T-helper 2 cell treated with Interferon-gamma antibody and Interleukin-4, amounts not matched to agents 100 ng/mL and 5 ng/mL, for 36 hours (primary cell): ENCODE measurements at regions not wholly inside any gene's neighbourhood (a gene's known extent, or its start where the extent isn't known, plus 50 kb on each side); places are given as distances from the start of the nearest gene placed in this dataset.
"Not testable (repeated sequence)": the region's sequence is repeated elsewhere in the genome, so short reads cannot be mapped to it uniquely, and the experiment has no call there.

Experiments used
- intact Hi-C: fragments of 100-400 bp; cut with micrococcal nuclease; formaldehyde crosslinking; loops from one replicate; pipeline ENCODE4 v1.15.1; 2023

DNA sequence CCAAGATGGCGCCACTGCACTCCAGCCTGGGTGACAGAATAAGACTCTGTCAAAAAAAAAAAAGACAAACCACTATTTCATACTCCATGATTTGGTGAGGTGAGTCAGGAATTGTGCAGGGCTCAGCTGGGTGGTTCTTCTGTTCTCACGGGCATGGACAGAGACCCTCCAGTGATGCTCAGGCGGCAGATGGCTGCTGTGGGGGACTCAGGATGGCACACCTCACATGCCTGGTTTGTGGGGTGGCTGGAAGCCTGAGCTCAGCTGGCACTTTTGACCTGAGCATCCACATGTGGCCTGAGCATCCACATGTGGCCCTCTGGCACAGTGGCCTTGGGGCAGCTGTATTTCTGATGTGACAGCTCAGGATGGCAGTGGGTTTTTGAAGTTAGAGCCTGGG, 217.2 kb downstream of the IRX2 start:
- intact Hi-C loops, result no loop called here

DNA sequence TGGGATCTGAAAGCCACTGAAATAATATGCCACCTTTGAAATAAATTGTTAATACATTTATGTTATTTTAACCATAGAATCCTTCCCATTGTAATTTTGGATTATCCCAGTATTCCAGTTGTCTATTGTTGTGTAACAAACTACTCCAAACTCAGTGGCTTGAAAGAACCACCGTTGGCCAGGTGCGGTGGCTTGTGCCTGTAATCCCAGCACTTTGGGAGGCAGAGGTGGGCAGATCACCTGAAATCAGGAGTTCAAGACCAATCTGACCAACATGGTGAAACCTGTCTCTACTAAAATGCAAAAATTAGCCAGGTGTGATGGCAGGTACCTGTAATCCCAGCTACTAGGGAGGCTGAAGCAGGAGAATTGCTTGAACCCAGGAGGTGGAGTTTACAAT, 217.6 kb downstream of the IRX2 start:
- intact Hi-C loops, result not testable (repeated sequence)

DNA sequence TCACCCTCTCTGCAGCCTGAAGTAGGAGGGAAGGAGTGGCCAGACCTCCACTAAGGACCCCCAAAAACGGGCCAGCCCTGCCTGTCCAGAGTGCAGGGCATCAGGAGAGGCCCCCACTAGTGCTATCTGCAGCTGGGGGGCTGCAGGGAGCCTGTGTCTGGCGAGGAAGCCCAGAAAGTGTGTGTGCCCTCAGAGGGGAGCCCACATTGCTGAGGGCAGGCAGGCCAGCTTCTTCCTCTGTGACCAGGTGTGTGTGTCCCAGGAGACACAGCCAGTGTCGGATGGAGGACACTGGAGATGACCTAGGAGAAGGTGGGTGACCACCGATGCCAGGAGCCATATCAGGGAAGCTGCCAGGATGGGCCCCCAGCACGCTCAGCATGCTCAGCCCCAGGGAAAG, 218.7 kb downstream of the IRX2 start:
- intact Hi-C loops, result no loop called here

DNA sequence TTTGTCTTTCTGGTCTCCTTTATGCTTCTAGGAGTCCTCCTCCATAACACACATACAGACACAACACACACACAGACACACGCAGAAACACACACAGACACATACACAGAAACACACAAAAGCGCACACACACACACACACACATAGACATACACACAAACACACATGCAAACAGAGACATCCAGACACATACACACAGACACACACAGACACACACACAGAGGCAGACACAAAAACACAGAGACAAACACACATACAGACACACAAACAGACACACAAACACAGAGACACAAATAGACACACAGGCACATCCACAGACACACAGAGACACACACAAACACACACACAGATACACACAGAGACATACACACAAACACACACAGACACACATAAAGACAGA, 220.2 kb downstream of the IRX2 start:
- intact Hi-C loops, result no loop called here

DNA sequence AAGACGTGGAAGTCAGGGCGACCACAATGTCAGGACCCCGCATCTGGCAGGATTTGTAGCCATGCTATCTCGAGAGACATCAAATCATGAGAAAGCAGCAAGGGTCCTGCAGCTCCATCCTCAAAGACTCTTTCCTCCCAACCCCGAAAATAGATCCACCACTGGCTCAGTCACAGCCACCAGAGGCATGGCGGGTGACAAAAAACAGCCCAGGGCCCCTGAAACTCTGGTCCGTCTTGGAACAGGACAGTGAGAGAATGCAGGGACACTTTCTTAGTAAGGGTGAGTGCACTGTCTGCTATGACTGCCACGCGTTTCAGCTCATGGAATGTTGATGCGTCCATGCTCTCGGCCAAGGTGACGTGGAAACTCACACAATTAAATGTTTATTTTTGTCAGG, 220.9 kb downstream of the IRX2 start:
- intact Hi-C loops, result no loop called here

DNA sequence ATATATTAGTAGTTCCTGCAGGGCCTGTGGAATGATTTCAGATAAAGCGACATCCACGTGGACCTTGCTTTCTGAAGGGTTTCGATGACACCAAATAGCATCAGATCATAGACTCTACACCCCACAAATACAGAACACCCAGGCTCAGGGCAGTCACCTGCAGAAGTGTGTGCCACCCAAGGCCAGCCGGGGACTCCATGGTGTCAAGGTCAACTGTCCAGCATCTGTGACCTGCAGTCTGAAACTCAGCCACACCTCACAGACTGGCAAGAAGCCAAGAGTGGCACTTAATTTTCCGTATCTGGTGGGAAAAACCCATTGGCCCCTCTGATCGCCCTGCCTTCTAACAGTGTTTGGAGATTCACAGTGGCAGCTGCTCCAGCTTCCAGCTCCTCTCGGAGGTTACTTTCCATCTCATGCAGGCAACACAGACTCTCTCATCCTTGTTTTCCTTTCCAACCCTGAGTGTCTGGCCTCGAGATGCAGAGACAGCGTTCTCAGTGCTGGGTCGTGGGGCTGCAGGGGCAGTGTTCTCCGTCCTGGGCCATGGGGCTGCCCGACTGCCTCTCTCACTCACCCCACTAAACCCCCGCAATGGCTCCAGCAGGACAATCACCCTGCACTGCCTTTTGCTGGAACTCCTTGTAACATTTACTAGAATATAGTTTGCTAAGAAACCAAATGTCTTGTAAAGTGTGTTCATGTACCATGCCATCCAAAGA, 221.9 kb downstream of the IRX2 start:
- intact Hi-C loops, result no loop called here

DNA sequence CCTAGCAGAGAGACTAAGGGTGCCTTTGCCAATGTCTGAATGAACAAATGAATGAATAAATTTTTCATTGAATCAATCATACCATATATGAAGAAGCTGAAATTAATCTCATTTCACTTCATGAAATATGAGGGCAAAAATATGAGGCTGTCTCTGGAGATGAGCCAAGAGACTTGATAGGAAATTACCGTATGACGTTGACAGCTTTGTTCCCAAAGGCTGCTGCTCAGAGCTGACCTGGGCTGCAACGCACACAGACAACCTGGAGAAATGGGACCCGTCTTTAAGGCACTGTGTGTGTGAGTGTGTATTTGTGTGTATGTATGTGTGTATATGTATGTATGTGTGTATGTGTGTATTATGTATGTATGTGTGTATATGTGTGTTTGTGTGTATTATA, 226.1 kb downstream of the IRX2 start:
- intact Hi-C loops, result no loop called here

DNA sequence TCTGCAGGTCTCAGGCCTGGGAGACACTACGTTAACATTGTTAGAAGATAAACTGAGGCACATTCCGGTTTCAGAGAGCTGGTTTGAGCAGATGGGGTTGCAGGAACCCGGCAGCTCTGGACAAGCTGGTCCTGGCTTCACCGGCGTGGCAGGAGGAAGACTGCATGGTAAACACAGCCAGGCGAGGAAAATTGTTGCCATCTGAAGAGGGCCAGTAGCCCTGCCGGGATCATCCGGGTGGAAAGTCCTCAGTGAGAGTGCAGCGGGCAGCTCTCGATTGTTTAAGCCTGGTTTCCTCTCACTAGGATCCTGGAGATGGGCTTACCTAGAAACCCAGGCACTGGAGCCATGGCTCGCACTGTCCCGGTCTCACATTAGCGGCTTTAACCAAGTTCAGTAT, 226.9 kb downstream of the IRX2 start:
- intact Hi-C loops, result no loop called here

DNA sequence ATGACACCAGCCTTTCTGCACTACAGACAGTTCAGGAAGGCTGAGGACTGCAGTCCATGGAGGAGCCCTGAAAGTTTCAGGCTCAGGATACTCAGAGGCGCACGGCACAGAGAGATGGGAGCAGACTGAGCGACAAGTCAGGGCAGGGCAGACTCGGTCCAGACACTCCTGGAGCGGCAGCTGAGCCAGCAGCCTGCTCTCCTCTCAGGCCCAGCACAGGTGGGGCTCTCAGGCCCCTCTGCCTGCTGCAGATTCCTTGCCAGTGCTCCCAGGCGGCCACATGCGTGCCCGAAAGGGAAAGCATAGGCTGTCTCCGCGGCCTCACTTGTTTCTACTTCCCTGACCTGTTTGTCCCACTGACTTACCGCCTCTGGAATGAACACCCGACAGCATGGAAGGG, 228.3 kb downstream of the IRX2 start:
- intact Hi-C loops, result no loop called here

DNA sequence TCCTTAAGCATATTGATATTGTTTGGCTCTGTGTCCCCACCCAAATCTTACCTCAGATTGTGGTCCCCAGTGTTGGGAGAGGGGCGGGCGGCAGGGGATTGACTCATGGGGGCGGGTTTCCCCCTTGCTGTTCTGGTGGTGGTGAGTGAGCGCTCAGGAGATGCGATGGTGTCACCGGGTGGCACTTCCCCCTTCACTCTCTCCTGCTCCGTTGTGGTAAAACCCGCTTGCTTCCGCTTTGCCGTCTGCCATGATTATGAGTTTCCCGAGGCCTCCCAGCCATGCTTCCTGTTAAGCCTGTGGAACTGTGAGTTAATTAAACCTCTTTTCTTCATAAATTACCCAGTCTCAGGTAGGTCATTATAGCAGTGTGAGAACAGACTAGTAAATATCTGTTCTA, 229.1 kb downstream of the IRX2 start:
- intact Hi-C loops, result no loop called here

DNA sequence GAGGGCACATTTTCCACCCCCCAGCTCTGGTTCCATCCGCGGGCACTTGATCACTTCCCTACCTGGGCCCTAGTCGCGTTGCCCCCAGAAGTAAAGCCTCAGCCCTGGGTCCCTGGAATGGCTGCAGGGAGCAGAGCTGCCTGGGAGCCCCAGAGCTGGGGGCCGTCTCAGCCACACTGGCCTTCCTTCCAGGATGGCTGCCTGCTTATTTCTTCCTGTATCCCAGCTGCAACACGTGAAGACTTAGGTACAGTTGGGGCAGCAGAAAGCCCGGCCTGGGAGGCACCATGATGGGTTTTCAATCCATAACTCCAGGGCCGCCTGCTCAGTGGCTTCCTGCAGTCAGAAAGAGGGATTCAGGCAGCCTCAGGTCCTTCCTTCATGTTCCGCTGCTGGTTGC, 232.3 kb downstream of the IRX2 start:
- intact Hi-C loops, result no loop called here

DNA sequence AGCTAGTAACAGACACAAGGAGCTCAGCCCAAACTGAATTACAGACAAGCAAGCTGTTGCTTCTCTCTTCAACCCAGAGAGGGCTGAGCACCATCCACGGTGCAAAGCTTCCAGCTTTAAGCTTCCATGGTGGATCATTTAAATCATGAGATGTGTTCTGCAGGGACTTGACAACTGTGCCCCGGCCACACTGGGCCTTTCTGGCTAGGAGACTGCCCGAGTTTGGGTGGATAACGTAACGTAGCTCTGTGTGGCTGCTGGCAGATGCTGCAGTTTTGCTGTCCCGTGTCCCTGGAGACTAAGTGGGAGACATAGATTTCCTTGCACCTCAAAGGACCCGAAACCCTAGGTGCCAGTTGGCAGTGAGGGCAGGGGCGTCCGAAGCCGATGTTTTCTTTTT, 234.0 kb downstream of the IRX2 start:
- intact Hi-C loops, result no loop called here

DNA sequence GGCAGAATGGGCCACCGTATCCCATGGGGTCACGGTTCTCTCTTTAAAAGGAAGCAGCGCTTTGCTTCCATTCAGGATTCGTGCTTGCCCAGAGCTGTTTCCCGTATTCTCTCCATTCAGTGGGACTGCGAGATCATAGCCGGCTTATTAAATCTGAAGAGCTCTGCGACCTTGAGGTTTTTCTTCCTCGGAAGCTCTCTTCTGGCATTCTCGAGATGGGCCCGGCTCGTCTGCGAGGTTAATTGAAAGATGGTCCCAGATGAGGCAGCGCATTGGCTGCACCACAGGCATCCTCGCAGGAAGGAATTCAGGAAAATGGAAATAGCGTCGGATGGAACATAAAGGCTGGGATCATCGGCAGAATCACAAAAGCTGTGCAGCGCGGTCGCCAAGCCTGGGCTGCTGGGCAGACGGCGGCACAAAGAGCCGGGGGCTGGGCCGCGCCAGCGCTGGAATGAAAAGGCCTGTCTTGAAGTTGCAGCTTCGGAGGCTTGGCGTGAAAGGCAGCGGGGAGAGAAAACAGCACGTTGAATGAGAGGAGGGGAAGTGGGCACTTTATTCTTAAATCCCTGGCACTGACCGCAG, 236.2 kb downstream of the IRX2 start:
- intact Hi-C loops, result no loop called here

DNA sequence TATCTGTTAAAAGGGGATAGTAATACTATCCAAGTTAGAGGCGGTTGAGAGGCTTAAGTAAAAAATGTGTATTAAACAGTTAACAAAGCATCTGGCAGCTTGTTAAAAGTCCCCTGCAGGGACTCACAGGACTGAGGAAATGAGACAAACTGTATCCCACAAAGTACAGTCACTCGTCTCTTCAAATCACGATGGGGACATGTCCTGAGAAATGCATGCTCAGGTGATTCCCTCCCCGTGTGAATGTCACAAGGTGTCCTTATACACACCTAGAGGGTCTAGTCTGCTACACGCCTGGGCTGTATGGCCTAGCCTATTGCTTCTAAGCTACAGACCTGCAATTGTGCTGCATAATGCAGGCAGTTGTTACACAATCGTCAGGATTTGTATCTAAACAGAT, 237.0 kb downstream of the IRX2 start:
- intact Hi-C loops, result no loop called here

DNA sequence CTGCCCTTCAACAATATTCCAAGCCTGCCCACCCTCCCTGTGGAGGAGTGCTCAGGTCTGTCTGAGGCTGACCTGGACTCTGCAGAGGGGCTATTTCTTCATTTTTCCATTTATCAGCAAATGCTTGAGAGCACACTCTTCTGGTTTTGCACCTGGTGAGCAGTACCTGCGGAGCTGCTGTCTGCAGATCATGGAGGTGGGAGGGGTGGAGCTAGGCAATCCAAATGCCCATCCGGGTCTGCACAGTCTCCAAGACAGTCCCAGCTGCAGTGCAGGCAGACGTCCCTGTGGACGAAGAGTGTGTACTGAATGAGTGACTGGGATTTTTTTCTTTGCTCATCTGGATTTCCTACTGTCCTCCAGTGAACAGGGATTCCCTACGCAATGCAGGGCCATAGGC, 239.8 kb downstream of the IRX2 start:
- intact Hi-C loops, result no loop called here

DNA sequence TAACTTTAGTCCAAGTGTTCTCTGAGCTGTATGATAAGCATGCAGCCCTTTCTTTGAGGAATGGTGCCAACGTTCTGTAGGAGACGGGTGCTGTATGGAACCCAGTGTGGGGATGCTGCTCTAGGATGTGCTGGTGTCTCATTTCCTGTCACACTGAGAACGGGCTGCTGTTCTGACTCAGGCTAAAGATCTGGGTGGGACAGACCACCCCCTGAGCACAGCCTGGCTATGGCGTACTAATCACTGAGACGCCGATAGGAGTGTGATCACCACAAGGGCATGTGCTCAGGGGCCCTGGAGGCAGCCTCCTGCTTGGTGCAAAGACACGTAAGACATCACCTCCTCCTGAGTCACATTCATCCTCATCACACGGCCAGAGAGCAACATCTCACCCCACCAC, 240.4 kb downstream of the IRX2 start:
- intact Hi-C loops, result no loop called here

DNA sequence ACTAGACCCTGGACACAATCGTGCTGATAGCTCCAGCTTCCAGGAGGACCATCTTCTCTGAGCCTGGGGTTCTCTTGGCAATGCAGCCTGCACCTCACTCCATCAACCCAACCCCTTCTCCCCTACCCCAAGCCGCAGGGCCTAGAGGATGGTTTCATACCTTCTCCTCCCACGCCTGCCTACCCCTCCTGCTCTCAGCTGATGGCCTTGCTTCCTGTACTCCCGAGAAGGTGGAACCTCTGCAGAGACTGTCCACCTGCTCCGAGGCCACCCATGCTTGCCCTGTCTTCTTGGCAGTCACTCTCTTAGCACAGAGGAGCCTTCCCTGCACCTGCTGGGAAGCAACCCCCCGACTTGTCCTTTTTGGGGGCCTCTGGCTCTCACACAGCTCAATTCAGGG, 241.9 kb downstream of the IRX2 start:
- intact Hi-C loops, result no loop called here

DNA sequence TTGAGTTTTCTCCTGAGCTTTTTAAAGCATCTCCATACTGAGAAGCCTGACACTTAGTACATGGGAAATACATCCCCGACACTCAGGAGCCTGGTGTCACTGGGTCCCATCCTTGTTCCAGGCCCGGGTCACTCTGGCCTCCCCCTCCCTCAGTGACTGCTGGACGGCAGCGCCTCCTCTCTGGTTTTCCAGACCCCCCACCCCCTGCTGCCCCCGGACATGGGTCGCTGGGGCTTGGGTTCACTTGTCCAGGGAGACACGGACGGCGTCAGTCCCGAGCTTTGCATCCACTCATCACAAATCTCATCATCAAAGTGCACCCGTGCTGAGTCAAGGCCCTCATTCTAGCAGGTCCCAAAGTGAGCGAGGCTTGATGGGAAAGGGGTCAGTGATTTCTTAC, 243.0 kb downstream of the IRX2 start:
- intact Hi-C loops, result no loop called here

DNA sequence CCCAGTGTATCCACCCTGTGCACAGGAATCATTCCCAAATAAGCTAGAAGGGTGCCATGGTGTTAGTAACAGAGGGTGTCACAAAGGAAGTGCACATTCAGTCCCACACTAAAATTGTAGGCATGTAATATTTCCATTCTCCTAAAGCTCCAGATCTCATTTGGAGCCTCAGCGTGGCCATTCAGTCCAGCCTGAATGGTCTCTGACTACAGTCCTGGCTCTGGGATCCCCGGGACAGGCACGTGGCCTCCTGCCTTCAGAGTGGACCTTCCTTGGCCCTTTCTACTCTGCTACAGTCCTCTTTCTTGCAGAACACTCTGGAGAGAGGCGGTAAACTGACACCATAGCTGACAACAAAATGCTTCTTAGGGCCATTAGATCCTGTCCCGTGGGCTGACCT, 243.9 kb downstream of the IRX2 start:
- intact Hi-C loops, result no loop called here

DNA sequence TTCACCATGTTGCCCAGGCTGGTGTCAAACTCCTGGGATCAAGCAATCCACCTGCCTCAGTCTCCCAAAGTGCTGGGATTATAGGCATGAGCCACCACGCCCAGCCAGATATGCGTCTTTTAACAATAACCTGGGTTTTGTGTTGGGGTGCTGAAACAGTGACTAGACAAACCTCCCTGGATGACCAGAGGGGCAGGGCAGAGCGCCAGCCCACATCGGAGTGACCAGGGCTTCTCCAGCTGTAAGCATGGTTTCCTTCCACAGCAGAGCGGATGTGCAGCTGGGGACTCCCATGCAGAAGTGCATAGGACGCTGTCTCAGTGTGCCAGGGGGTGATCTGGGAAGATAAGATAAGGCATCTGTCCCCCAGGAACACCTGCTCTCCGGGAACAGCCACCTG, 244.9 kb downstream of the IRX2 start:
- intact Hi-C loops, result no loop called here

DNA sequence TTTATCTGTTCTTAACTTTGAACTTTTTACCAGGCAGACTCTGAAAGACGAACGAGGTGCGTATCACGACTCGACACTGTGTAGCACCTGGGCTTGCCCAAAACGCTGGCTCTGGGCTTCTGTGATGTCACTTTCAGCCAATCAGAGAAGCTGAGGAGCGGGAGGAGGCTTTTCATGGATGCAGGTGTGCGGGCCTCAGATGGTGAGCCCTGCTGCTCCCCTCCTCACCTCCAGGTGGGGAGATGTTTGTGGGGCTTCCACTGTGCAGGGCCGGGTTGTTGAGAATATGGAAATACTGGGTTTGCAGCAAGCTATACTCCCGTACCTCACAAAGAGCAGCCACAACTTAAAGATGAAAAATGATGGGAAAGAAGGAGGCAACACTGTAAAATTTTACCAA, 246.3 kb downstream of the IRX2 start:
- intact Hi-C loops, result no loop called here

DNA sequence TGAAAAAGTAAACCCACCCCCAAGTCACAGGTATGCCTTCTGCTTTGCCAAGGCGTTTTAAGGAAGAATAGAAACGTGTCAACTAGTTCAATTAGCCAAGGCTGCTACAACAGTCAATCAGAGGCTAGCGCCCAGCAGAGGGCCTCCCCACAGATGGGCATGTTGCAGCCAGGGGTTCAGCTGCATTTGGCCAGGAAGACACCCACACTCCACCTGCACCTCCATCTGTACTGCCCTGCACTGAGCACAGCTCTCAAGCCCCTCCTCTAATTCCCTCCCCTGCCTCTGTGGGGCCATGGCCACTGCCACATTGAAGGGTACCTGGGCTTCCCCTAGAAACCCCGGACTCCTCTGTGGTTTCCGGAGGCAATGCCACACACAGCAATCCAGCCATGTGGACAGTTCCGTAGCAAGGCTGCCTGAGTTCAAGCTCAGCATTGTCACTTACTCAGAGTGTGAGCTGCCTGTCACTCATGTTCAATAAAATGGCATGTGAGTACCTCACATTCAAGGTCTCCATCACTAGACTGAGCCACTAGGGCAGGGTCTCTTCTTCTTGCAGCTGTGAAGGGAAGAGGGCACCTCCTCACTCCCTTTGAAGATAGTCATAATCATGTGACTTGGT, 248.4 kb downstream of the IRX2 start:
- intact Hi-C loops, result no loop called here

DNA sequence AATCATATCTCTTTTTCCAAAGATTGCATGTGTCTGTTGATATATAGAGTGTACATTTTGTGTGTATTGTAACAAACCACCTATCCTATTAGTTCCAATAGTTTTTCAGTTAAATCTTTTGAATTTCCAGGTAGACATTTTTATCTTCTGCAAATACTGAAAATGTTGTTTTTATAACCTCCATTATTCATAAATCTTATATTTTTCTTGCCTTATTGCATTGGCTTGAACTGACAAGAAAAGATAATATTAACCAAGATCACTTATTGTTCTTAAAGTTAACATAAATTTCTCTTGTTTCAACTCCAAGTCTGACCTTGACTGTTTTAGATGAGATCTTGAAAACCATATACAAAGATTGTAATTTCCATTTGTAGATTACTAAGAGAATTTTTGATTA, 251.6 kb downstream of the IRX2 start:
- intact Hi-C loops, result no loop called here
